ENCODE measurements at regions not wholly inside any gene's neighbourhood (a gene's known extent, or its start where the extent isn't known, plus 50 kb on each side); places are given as distances from the start of the nearest gene placed in this dataset.
"Not testable (repeated sequence)": the region's sequence is repeated elsewhere in the genome, so short reads cannot be mapped to it uniquely, and the experiment has no call there.

GRCh38 chr18:78494204-78495085 lies 485.2 kb upstream of the SALL3 start:
- no peak for DNase-seq

GRCh38 chr18:78495550-78495949 lies 484.1 kb upstream of the SALL3 start:
- DNase-seq, result no peak

- no peak for DNase-seq
Observed at GRCh38 chr18:78496079-78496478, 483.5 kb upstream of the SALL3 start.

GRCh38 chr18:78497641-78498040 lies 482.0 kb upstream of the SALL3 start:
- no peak for DNase-seq

- DNase-seq, result no peak
Observed at GRCh38 chr18:78499586-78499985, 480.0 kb upstream of the SALL3 start.

GRCh38 chr18:78501251-78501650 lies 478.4 kb upstream of the SALL3 start:
- DNase-seq, result no peak

- DNase-seq, result no peak
Observed at GRCh38 chr18:78503129-78503528, 476.5 kb upstream of the SALL3 start.

GRCh38 chr18:78505851-78506461 lies 473.7 kb upstream of the SALL3 start:
- DNase-seq, result no peak

GRCh38 chr18:78507217-78507616 lies 472.4 kb upstream of the SALL3 start:
- DNase-seq, result no peak

- not testable (repeated sequence) for DNase-seq
Observed at GRCh38 chr18:78508228-78508824, 471.3 kb upstream of the SALL3 start.

- no peak for DNase-seq
Observed at GRCh38 chr18:78510091-78510490, 469.5 kb upstream of the SALL3 start.

- no peak for DNase-seq
Observed at GRCh38 chr18:78510636-78511035, 469.0 kb upstream of the SALL3 start.

GRCh38 chr18:78511666-78512601 lies 467.7 kb upstream of the SALL3 start:
- DNase-seq, result no peak

GRCh38 chr18:78514910-78515670 lies 464.5 kb upstream of the SALL3 start:
- DNase-seq, result no peak

GRCh38 chr18:78517328-78517727 lies 462.3 kb upstream of the SALL3 start:
- DNase-seq, result no peak

GRCh38 chr18:78517973-78518372 lies 461.6 kb upstream of the SALL3 start:
- DNase-seq, result no peak

- no peak for DNase-seq
Observed at GRCh38 chr18:78518805-78519204, 460.8 kb upstream of the SALL3 start.

- DNase-seq, result no peak
Observed at GRCh38 chr18:78519394-78520062, 460.1 kb upstream of the SALL3 start.

- DNase-seq, result no peak
Observed at GRCh38 chr18:78521136-78521535, 458.5 kb upstream of the SALL3 start.

GRCh38 chr18:78521744-78522143 lies 457.9 kb upstream of the SALL3 start:
- DNase-seq, result no peak

GRCh38 chr18:78522507-78522906 lies 457.1 kb upstream of the SALL3 start:
- no peak for DNase-seq

GRCh38 chr18:78523850-78524249 lies 455.8 kb upstream of the SALL3 start:
- DNase-seq, result no peak

All from activated CD4-positive, alpha-beta T cell treated with anti-CD3 and anti-CD28 coated beads for 48 hours (primary cell).